Activated naive CD4-positive, alpha-beta T cell treated with anti-CD3 and anti-CD28 coated beads, Interleukin-2, amount 50 U/mL, for 72 hours (primary cell): ENCODE measurements at regions not wholly inside any gene's neighbourhood (a gene's known extent, or its start where the extent isn't known, plus 50 kb on each side); places are given as distances from the start of the nearest gene placed in this dataset.

Source experiments
- ATAC-seq, 2 donors: fragments of 150-1000 bp; cut with Tn5 transposase; 2 replicates each; pipeline ENCODE4 v1.10.0; 2021; ENCODE audit warnings: mild to moderate bottlenecking in 2 of 2, moderate library complexity in 2 of 2
- DNase-seq, 2 donors: peaks; one replicate each; pipeline ENCODE4 v3.0.0; 2021 to 2022; ENCODE audit warnings: low spot score in 2 of 2
- H3K27ac Mint-ChIP-seq, 2 donors: one replicate each; pipeline ENCODE4 v1.8.0; 2022; ENCODE audit warnings: mild to moderate bottlenecking in 2 of 2, mixed read lengths in 2 of 2
- H3K36me3 Mint-ChIP-seq, 2 donors: one replicate each; pipeline ENCODE4 v1.8.0; 2022; ENCODE audit warnings: mixed read lengths in 2 of 2
- H3K9me3 Mint-ChIP-seq, 2 donors: one replicate each; pipeline ENCODE4 v1.8.0; 2022; ENCODE audit warnings: mixed read lengths in 2 of 2

DNA sequence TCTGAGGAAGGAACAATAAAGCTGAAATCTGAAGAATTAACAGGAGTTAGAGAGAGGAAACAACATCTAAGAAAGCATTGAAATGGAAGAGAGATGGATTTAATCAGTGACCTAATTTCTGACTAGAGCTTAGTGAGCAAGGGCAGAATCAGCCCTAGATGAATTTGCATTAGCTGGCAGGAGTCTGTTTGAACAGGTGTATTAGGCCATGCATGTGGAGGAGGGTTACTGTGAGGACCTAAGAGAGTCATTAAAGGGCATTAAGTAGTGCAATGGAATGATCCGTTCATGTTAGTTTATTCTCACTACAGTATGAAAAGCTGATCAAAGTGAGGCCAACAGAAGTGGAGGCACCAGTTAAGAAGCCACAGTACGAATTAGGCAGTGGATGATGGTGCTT is 285.3 kb downstream of the GRB14 start:
- no peaks in the 10 kb centered on the region for H3K36me3 Mint-ChIP-seq
- no peak for ATAC-seq
- no peak overlapping the region for H3K27ac Mint-ChIP-seq
- no peak for DNase-seq
- H3K9me3 Mint-ChIP-seq: peaks cover 0 to 26% of the 10 kb centered on the region in 2 donors

DNA sequence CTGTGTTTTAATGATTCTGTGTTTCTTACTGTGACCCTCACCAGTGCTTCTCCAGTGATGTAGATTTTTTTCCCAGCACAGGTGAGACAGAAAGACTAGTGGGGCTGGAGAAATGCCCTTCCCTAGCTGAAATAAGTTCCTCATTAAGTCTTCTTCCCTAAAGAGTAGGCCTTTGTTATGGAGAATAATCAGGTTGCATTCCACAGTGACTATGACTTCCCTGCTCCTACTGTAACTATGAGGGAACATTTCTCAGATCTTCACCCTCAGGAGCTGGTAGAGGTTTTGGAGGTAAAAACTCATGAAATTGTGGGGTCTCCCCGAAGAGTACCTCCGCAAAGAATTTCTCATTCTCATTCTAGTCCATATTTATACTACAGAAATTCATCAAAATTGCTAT is 286.2 kb downstream of the GRB14 start:
- no peak overlapping the region for H3K27ac Mint-ChIP-seq
- H3K36me3 Mint-ChIP-seq: no peaks in the 10 kb centered on the region
- H3K9me3 Mint-ChIP-seq: peaks cover 0 to 24% of the 10 kb centered on the region in 2 donors
- no peak for DNase-seq
- no peak for ATAC-seq

- no peak for DNase-seq
- Mint-ChIP-seq H3K27ac (no peak overlapping the region), H3K36me3 (peaks cover 0 to 9% of the 10 kb centered on the region in 2 donors), H3K9me3 (peaks cover 11 to 15% of the 10 kb centered on the region in 2 donors)
- no peak for ATAC-seq
These were observed 293.0 kb downstream of the GRB14 start for GRCh38 chr2:164328310-164328709.

DNA sequence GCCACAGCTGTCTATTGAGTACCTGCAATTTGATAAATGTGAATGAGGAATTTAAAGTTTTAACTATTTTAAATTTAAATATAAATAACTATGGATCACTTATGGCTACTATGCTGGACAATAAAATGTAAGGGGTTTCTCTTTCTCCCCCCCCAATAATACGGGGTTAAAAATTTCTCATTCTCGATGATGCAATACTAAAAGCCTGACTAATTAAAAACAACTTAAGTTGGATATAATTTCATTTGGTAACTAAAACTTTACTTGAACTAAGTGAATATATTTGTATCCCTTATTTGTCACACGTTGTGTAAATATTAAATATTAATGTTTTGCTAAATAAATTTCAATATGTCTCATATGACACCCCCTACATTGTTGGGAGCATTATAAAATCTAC is 297.3 kb downstream of the GRB14 start:
- no peak for DNase-seq
- peaks cover 24 to 29% of the 10 kb centered on the region in 2 donors for H3K9me3 Mint-ChIP-seq
- H3K27ac Mint-ChIP-seq: no peak overlapping the region
- peaks cover 0 to 9% of the 10 kb centered on the region in 2 donors for H3K36me3 Mint-ChIP-seq
- ATAC-seq: no peak

DNA sequence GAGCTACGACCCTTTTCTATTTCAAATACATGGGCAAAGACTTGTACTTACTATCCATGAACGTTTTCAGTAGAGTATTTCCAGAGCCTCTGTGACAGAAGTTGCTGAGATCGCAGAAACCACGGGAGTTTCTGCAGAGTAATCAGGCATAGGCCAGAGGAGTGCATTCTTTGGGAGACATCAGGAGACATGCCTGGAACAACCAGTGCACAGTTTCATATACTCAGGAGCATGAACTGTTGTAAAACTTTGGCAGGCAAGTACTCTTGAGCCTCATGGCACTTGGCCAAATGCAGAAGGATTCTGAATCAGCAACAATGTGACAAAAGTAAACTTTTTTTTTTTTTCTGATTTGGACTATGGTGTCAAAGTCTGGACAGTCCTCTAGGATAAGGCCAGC is 307.1 kb downstream of the GRB14 start:
- no peak for ATAC-seq
- Mint-ChIP-seq H3K27ac (no peak overlapping the region), H3K36me3 (no peaks in the 10 kb centered on the region), H3K9me3 (peaks cover 5% of the 10 kb centered on the region in 2 donors)
- DNase-seq: no peak

DNA sequence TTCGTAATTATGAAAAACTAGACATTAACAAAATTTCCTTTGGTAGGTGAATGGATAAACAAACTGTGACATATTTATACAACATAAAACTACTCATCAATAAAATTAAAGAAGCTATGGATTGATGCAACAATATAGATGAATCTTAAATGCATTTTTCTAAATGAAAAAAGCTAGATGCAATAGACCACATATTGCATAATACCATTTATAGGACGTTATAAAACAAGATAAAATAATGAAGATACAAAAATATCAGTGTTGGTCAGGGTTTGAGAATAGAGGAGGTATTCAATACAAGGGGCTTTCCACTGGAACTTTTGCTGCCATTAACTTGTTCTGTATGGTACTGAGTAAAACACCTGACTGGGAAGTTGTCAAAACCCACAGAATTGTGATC is 314.4 kb downstream of the GRB14 start:
- DNase-seq: no peak
- H3K27ac Mint-ChIP-seq: no peak overlapping the region

DNA sequence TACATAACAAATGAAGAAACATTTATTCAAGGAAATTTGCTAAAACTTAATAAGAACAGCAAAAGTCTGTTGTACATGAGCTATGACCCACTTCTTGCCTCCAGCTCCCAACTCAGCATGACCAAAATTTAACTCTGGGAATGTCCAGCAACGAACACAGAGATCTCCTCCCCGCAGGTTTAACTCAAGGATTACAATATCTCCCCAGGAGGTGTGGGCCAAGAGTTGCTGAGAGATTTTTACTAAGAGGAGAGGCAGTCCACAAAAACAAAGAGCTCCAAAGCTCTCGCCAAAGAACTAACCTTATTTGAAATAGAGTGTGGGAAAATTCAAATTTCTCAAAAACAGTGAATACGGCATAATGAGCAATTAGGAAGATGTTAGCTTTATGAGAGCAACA is 318.5 kb downstream of the GRB14 start:
- peaks cover 14 to 27% of the 10 kb centered on the region in 2 donors for H3K9me3 Mint-ChIP-seq
- no peak overlapping the region for H3K27ac Mint-ChIP-seq
- no peak for DNase-seq
- H3K36me3 Mint-ChIP-seq: peaks cover 0 to 12% of the 10 kb centered on the region in 2 donors
- ATAC-seq: no peak

More for the DNA sequence above, 314.4 kb downstream of the GRB14 start:
- ATAC-seq: no peak
- peaks cover 6 to 7% of the 10 kb centered on the region in 2 donors for H3K9me3 Mint-ChIP-seq
- no peaks in the 10 kb centered on the region for H3K36me3 Mint-ChIP-seq

DNA sequence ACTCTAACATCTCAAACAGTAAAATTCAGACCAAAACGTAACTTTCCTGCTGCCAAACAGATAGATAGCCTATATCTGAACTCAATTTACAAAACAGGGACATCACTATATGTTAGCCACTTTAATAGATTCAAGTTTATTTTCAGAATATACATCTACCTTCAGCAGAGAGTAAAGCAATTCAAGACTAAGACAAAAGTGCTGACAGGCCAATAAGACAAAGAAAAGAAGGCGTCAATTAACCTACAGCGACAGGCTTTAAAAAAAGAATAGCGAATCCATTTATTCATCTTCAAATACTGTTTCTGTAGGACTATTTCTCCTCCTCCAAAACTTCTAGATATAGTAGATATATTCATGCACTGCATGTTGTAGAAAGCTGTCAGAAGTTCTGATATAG is 333.0 kb downstream of the GRB14 start:
- peaks cover 13 to 24% of the 10 kb centered on the region in 2 donors for H3K9me3 Mint-ChIP-seq
- no peak for DNase-seq
- no peak for ATAC-seq
- H3K36me3 Mint-ChIP-seq: peaks cover 0 to 15% of the 10 kb centered on the region in 2 donors
- H3K27ac Mint-ChIP-seq: no peak overlapping the region

- Mint-ChIP-seq H3K27ac (no peak overlapping the region), H3K36me3 (peaks cover 0 to 15% of the 10 kb centered on the region in 2 donors), H3K9me3 (peaks cover 13 to 24% of the 10 kb centered on the region in 2 donors)
- DNase-seq (no peak), ATAC-seq (no peak)
These were observed 334.2 kb downstream of the GRB14 start for GRCh38 chr2:164287056-164287455.

GRCh38 chr2:164285576-164285975 is 335.7 kb downstream of the GRB14 start:
- Mint-ChIP-seq H3K27ac (no peak overlapping the region), H3K36me3 (peaks cover 0 to 11% of the 10 kb centered on the region in 2 donors), H3K9me3 (peaks cover 13 to 15% of the 10 kb centered on the region in 2 donors)
- ATAC-seq (no peak), DNase-seq (no peak)

- no peak for ATAC-seq
- Mint-ChIP-seq H3K27ac (no peak overlapping the region), H3K36me3 (no peaks in the 10 kb centered on the region), H3K9me3 (peaks cover 4 to 5% of the 10 kb centered on the region in 2 donors)
- no peak for DNase-seq
These were observed 339.4 kb downstream of the GRB14 start for GRCh38 chr2:164281896-164282295.

GRCh38 chr2:164275659-164276058 is 345.6 kb downstream of the GRB14 start:
- Mint-ChIP-seq H3K36me3 (no peaks in the 10 kb centered on the region), H3K27ac (no peak overlapping the region), H3K9me3 (peaks cover 4 to 15% of the 10 kb centered on the region in 2 donors)
- ATAC-seq (no peak), DNase-seq (no peak)

DNA sequence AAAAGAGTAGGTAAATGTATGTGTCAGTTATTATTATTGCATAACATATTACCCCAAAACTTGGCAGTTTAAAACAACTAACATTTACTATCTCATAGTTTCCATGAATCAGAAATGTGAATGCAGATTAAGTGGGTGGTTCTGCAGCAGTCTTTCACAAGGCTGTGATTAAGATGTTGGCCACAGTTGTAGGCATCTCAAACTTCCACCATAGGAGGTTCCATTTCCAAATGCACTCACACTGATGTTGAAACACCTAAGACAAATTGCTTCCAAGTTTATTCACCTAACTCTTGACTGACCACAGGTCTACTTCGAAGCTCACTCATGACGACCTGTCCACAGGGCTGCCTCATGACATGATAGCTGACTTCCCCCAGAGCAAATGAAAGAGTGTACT is 360.8 kb downstream of the GRB14 start:
- no peak overlapping the region for H3K27ac Mint-ChIP-seq
- no peak for DNase-seq
- peaks cover 5% of the 10 kb centered on the region in 2 donors for H3K36me3 Mint-ChIP-seq
- ATAC-seq: no peak
- H3K9me3 Mint-ChIP-seq: peaks cover 6 to 10% of the 10 kb centered on the region in 2 donors

GRCh38 chr2:164257742-164258141 is 363.5 kb downstream of the GRB14 start:
- H3K27ac Mint-ChIP-seq: no peak overlapping the region
- peaks cover 0 to 5% of the 10 kb centered on the region in 2 donors for H3K36me3 Mint-ChIP-seq
- DNase-seq (no peak), ATAC-seq (no peak)
- H3K9me3 Mint-ChIP-seq: peaks cover 0 to 6% of the 10 kb centered on the region in 2 donors

GRCh38 chr2:164252568-164253287 is 368.6 kb downstream of the GRB14 start:
- ATAC-seq (no peak), DNase-seq (no peak)
- H3K36me3 Mint-ChIP-seq: no peaks in the 10 kb centered on the region
- no peaks in the 10 kb centered on the region for H3K9me3 Mint-ChIP-seq
- H3K27ac Mint-ChIP-seq: no peak overlapping the region

GRCh38 chr2:164243315-164243714 is 378.0 kb downstream of the GRB14 start:
- Mint-ChIP-seq H3K27ac (no peak overlapping the region), H3K36me3 (no peaks in the 10 kb centered on the region), H3K9me3 (peaks cover 27 to 29% of the 10 kb centered on the region in 2 donors)
- no peak for ATAC-seq
- DNase-seq: no peak

- DNase-seq (no peak), ATAC-seq (no peak)
- H3K9me3 Mint-ChIP-seq: peaks cover 27 to 29% of the 10 kb centered on the region in 2 donors
- H3K36me3 Mint-ChIP-seq: no peaks in the 10 kb centered on the region
- no peak overlapping the region for H3K27ac Mint-ChIP-seq
These were observed 378.9 kb downstream of the GRB14 start for GRCh38 chr2:164242409-164242808.

DNA sequence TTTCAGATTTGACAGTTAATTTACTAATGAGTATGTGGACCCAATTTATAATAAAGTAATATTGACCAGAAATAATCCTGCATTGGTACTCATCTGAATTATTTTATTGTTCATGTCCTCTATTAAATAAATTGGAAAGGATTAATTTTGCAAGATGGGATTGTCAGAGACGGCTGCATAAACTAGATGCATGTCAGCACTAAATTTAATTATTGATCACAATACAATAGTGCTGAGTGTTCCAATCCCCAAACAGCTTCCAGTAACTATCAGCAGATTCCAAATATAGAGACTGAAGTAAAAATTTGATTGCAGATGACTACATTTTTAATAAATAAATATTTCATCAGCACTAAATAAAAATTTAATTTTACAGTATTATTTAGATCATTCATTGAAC is 387.2 kb downstream of the GRB14 start:
- no peak for ATAC-seq
- Mint-ChIP-seq H3K27ac (no peak overlapping the region), H3K36me3 (no peaks in the 10 kb centered on the region), H3K9me3 (peaks cover 2 to 7% of the 10 kb centered on the region in 2 donors)
- no peak for DNase-seq
